CD4-positive, alpha-beta T cell (primary cell): ENCODE measurements at regions not wholly inside any gene's neighbourhood (a gene's known extent, or its start where the extent isn't known, plus 50 kb on each side); places are given as distances from the start of the nearest gene placed in this dataset.

Source experiments
- ATAC-seq: fragments of 200-7000 bp; cut with Tn5 transposase; one replicate; pipeline ENCODE4 v1.10.0; 2022; ENCODE audit warnings: mild to moderate bottlenecking; ENCODE audit not compliant: poor library complexity
- CTCF ChIA-PET: fragments of 350-600 bp; sonication (Branson Sonifier 250); formaldehyde crosslinking; loops from one replicate; lab custom pipeline; 2021; ENCODE audit warnings: antibody characterized with exemption, inconsistent platforms; lab: Charles Lee
- POLR2A ChIA-PET: fragments of 350-600 bp; sonication (Branson Sonifier 250); formaldehyde crosslinking; loops from one replicate; lab custom pipeline; 2021; ENCODE audit warnings: antibody characterized with exemption, inconsistent platforms; lab: Charles Lee
- DNase-seq, 14 experiments: peaks; one replicate each; pipeline ENCODE4 v3.0.0-alpha.2; 2013 to 2020; ENCODE audit warnings: mixed read lengths in 2 of 14
- H3K27ac ChIP-seq, 2 donors: one replicate each; pipeline versions ENCODE4 v1.5.1 to v1.7.0; 2013; ENCODE audit warnings: low read length in 2 of 2, low read depth in 1 of 2, mild to moderate bottlenecking in 1 of 2
- H3K27me3 ChIP-seq, 2 experiments: 1 replicate in 1 of 2; 2 replicates in 1 of 2; pipeline versions ENCODE4 v1.6.1 to v1.7.0; 2013; ENCODE audit warnings: low read length in 2 of 2, control low read depth in 1 of 2, mild to moderate bottlenecking in 1 of 2, moderate library complexity in 1 of 2; ENCODE audit not compliant: insufficient read depth in 2 of 2, control insufficient read depth in 1 of 2
- H3K36me3 ChIP-seq: one replicate; pipeline ENCODE4 v1.6.1; 2013; ENCODE audit warnings: low read length, control low read depth; ENCODE audit not compliant: insufficient read depth
- H3K4me1 ChIP-seq: one replicate; pipeline ENCODE4 v1.6.1; 2013; ENCODE audit warnings: low read length, control low read depth; ENCODE audit not compliant: insufficient read depth
- H3K4me3 ChIP-seq: one replicate; pipeline ENCODE4 v1.5.1; 2013; ENCODE audit warnings: mild to moderate bottlenecking, low read length, moderate library complexity
- H3K9me3 ChIP-seq, 2 experiments: 1 replicate in 1 of 2; 2 replicates in 1 of 2; pipeline versions ENCODE4 v1.6.1 to v1.7.0; 2013; ENCODE audit warnings: low read length in 2 of 2, mild to moderate bottlenecking in 2 of 2, control low read depth in 1 of 2, moderate library complexity in 1 of 2; ENCODE audit not compliant: control insufficient read depth in 1 of 2, insufficient read depth in 1 of 2
- H3K27ac Mint-ChIP-seq: one replicate; pipeline ENCODE4 v1.8.0; 2020; ENCODE audit warnings: mixed read lengths
- H3K27me3 Mint-ChIP-seq: one replicate; pipeline ENCODE4 v1.8.0; 2021; ENCODE audit warnings: mixed read lengths
- H3K36me3 Mint-ChIP-seq: one replicate; pipeline ENCODE4 v1.8.0; 2021; ENCODE audit warnings: low read depth, mixed read lengths
- H3K4me1 Mint-ChIP-seq: one replicate; pipeline ENCODE4 v1.8.0; 2021; ENCODE audit warnings: low read depth, mixed read lengths
- H3K4me3 Mint-ChIP-seq: one replicate; pipeline ENCODE4 v1.8.0; 2020; ENCODE audit warnings: mild to moderate bottlenecking, mixed read lengths
- H3K9me3 Mint-ChIP-seq: one replicate; pipeline ENCODE4 v1.8.0; 2020; ENCODE audit warnings: mixed read lengths
- CTCF ChIP-seq: fragments of 200-600 bp; IDR thresholded peaks from one replicate; pipeline ENCODE4 v1.8.0; 2022; ENCODE audit warnings: antibody characterized with exemption, mild to moderate bottlenecking
- intact Hi-C, 2 experiments: fragments of 100-400 bp; cut with DNase I in 1 of 2; cut with micrococcal nuclease in 1 of 2; formaldehyde crosslinking; loops; one replicate each; pipeline versions ENCODE4 v1.15.1 to v1.9.0; 2023 to 2025; cut with DNase I, micrococcal nuclease

GRCh38 chr3:80754969-80755368 is 987.2 kb upstream of the ROBO1 start:
- intact Hi-C loops = no loop called here
- Mint-ChIP-seq H3K4me1 (no peaks in the 10 kb centered on the region), H3K4me3 (no peak overlapping the region), H3K36me3 (no peaks in the 10 kb centered on the region), H3K27me3 (no peaks in the 10 kb centered on the region), H3K9me3 (peaks cover 13% of the 10 kb centered on the region), H3K27ac (no peak overlapping the region)
- H3K36me3 ChIP-seq = no peaks in the 10 kb centered on the region
- no peak for ATAC-seq
- H3K9me3 ChIP-seq = no peaks in the 10 kb centered on the region
- H3K27ac ChIP-seq = no peak overlapping the region
- no peak for DNase-seq
- no peak overlapping the region for H3K4me3 ChIP-seq
- CTCF ChIA-PET = no interaction called here
- no peak for TF ChIP-seq CTCF
- no peaks in the 10 kb centered on the region for H3K4me1 ChIP-seq
- POLR2A ChIA-PET = no interaction called here
- no peaks in the 10 kb centered on the region for H3K27me3 ChIP-seq

- no peaks in the 10 kb centered on the region for H3K36me3 ChIP-seq
- no peaks in the 10 kb centered on the region for H3K4me1 Mint-ChIP-seq
- ChIA-PET CTCF (no interaction called here), POLR2A (no interaction called here)
- TF ChIP-seq CTCF = no peak
- ATAC-seq (no peak), DNase-seq (no peak)
- H3K27ac ChIP-seq = no peak overlapping the region
- no peaks in the 10 kb centered on the region for H3K36me3 Mint-ChIP-seq
- H3K9me3 Mint-ChIP-seq = peaks cover 3% of the 10 kb centered on the region
- no peaks in the 10 kb centered on the region for H3K27me3 Mint-ChIP-seq
- no peaks in the 10 kb centered on the region for H3K4me1 ChIP-seq
- no peak overlapping the region for H3K4me3 ChIP-seq
- H3K27me3 ChIP-seq = no peaks in the 10 kb centered on the region
- no peak overlapping the region for H3K4me3 Mint-ChIP-seq
- intact Hi-C loops = no loop called here
- no peak overlapping the region for H3K27ac Mint-ChIP-seq
- H3K9me3 ChIP-seq = no peaks in the 10 kb centered on the region
These were observed 985.2 kb upstream of the ROBO1 start for GRCh38 chr3:80753021-80753420.

- Mint-ChIP-seq H3K4me1 (no peaks in the 10 kb centered on the region), H3K27ac (no peak overlapping the region), H3K36me3 (no peaks in the 10 kb centered on the region), H3K4me3 (no peak overlapping the region), H3K27me3 (no peaks in the 10 kb centered on the region), H3K9me3 (no peaks in the 10 kb centered on the region)
- ChIA-PET POLR2A (no interaction called here), CTCF (no interaction called here)
- intact Hi-C loops = no loop called here
- no peak for DNase-seq
- Histone ChIP-seq H3K9me3 (no peaks in the 10 kb centered on the region), H3K27ac (no peak overlapping the region), H3K4me1 (no peaks in the 10 kb centered on the region), H3K27me3 (no peaks in the 10 kb centered on the region), H3K4me3 (no peak overlapping the region), H3K36me3 (no peaks in the 10 kb centered on the region)
- ATAC-seq = no peak
- TF ChIP-seq CTCF = no peak
These were observed 982.8 kb upstream of the ROBO1 start for GRCh38 chr3:80750637-80751036.
